Parathyroid adenoma (tissue), 2 donors: ENCODE measurements at regions not wholly inside any gene's neighbourhood (a gene's known extent, or its start where the extent isn't known, plus 50 kb on each side); places are given as distances from the start of the nearest gene placed in this dataset.

ENCODE experiments used
- H2AFZ ChIP-seq: fragments of 300-600 bp; sonication (generic); one replicate; pipeline ENCODE4 v1.7.0; 2017; ENCODE audit warnings: antibody characterized with exemption, mild to moderate bottlenecking
- H3K27ac ChIP-seq: fragments of 300-600 bp; sonication (generic); one replicate; pipeline ENCODE4 v1.7.0; 2017
- H3K27me3 ChIP-seq: fragments of 300-600 bp; sonication (generic); one replicate; pipeline ENCODE4 v1.7.0; 2017; ENCODE audit warnings: low read length; ENCODE audit not compliant: control insufficient read depth, insufficient read depth
- H3K36me3 ChIP-seq: fragments of 300-600 bp; sonication (generic); one replicate; pipeline ENCODE4 v1.7.0; 2017; ENCODE audit warnings: low read length; ENCODE audit not compliant: control insufficient read depth, insufficient read depth
- H3K4me1 ChIP-seq: fragments of 300-600 bp; sonication (generic); one replicate; pipeline ENCODE4 v1.7.0; 2017; ENCODE audit warnings: control low read depth
- H3K4me2 ChIP-seq: fragments of 300-600 bp; sonication (generic); one replicate; pipeline ENCODE4 v1.7.0; 2017; ENCODE audit warnings: low read length
- H3K4me3 ChIP-seq: fragments of 300-600 bp; sonication (generic); one replicate; pipeline ENCODE4 v1.7.0; 2017; ENCODE audit warnings: low read depth, low read length
- H3K79me2 ChIP-seq: fragments of 300-600 bp; sonication (generic); one replicate; pipeline ENCODE4 v1.7.0; 2017; ENCODE audit warnings: control low read depth
- H3K9ac ChIP-seq: fragments of 300-600 bp; sonication (generic); one replicate; pipeline ENCODE4 v1.7.0; 2017; ENCODE audit warnings: mild to moderate bottlenecking
- H3K9me3 ChIP-seq: fragments of 300-600 bp; sonication (generic); one replicate; pipeline ENCODE4 v1.7.0; 2017; ENCODE audit warnings: low read length; ENCODE audit not compliant: control insufficient read depth
- TF ChIP-seq, protein P1 (sequence below): fragments of 300-600 bp; sonication (generic); IDR thresholded peaks from one replicate; pipeline ENCODE4 v1.7.0; 2017; ENCODE audit warnings: antibody characterized with exemption, mild to moderate bottlenecking
- donor health status: primary hyperparathyroidism.

DNA sequence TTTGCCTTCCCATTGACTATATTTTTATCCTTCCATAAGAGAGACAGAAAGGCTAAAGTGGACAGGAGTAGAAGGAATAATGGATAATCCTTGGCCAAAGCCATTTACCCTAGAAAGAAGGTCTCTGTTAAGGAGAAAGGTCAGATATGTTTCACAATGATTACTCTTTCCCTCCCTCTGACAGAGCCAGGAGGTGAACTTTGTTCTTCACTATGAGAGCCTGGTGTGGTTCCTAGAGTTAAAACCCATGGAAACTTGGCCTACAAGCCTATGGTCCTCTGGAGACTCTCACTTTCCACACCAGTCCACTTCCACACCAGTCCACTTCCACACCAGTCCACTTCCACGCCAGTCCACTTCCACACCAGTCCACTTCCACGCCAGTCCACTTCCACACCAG, 479.9 kb upstream of the ZP4 start:
- Histone ChIP-seq H3K4me2 (no peak overlapping the region), H3K9ac (no peak overlapping the region), H3K27me3 (no peaks in the 10 kb centered on the region), H3K9me3 (no peaks in the 10 kb centered on the region), H3K79me2 (no peaks in the 10 kb centered on the region), H3K27ac (no peak overlapping the region), H2AFZ (no peak overlapping the region), H3K4me1 (no peaks in the 10 kb centered on the region), H3K36me3 (no peaks in the 10 kb centered on the region), H3K4me3 (no peak overlapping the region)
- TF ChIP-seq, protein P1, sequence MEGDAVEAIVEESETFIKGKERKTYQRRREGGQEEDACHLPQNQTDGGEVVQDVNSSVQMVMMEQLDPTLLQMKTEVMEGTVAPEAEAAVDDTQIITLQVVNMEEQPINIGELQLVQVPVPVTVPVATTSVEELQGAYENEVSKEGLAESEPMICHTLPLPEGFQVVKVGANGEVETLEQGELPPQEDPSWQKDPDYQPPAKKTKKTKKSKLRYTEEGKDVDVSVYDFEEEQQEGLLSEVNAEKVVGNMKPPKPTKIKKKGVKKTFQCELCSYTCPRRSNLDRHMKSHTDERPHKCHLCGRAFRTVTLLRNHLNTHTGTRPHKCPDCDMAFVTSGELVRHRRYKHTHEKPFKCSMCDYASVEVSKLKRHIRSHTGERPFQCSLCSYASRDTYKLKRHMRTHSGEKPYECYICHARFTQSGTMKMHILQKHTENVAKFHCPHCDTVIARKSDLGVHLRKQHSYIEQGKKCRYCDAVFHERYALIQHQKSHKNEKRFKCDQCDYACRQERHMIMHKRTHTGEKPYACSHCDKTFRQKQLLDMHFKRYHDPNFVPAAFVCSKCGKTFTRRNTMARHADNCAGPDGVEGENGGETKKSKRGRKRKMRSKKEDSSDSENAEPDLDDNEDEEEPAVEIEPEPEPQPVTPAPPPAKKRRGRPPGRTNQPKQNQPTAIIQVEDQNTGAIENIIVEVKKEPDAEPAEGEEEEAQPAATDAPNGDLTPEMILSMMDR = no peak

DNA sequence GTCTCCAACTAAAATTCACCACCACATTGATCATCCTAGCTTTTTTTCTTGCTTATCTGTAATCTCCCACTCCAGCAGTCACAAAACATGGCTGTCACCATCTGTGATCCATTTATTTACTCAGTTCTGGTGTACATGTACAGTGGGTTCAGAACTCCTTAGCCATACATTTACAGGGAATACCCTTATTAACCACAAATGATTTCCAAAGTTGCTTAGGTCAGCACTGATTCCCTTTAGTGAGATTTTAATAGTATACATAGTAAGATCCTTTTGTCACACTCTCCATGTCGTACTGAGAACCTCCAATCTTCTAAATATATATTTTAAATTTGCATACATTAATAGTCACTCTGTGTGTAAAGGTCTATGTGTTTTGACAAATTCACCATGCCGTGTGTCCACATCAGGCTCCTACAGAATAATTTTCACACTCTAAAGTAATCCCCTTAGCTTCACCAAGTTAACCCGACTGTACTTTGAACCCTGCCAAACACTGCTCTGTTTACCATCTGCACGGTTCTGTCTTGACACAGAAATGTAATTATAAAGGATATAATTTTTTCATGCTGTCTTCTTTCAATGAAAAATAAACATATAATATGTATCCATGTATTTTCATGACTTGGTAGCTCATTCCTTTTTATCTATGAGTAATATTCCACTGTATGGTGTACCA, 473.6 kb upstream of the ZP4 start:
- Histone ChIP-seq H3K27ac (no peak overlapping the region), H3K4me2 (no peak overlapping the region), H3K4me1 (no peaks in the 10 kb centered on the region), H3K27me3 (no peaks in the 10 kb centered on the region), H3K9ac (no peak overlapping the region), H2AFZ (no peak overlapping the region), H3K79me2 (no peaks in the 10 kb centered on the region), H3K9me3 (no peaks in the 10 kb centered on the region), H3K36me3 (no peaks in the 10 kb centered on the region), H3K4me3 (no peak overlapping the region)
- TF ChIP-seq, protein P1 = no peak

DNA sequence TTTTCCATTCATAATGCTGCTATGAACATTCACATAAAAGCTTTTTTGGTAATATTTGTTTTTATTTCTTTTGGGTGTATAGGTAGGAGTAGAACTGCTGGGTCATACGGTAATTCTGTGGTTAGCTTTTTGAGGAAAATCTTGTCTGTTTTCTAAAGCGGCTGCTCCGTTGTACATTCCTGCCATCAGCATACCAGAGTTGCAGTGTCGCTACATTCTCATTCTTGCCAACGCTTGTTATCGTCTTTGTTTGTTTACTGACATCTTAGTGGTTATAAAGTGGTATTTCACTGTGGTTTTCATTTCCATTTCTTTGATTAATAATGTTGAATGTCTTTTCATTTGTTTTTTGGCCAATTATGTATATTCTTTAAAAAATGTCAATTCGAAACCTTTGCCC, 469.8 kb upstream of the ZP4 start:
- H3K9me3 ChIP-seq = no peaks in the 10 kb centered on the region
- no peak overlapping the region for H3K27ac ChIP-seq
- no peaks in the 10 kb centered on the region for H3K27me3 ChIP-seq
- TF ChIP-seq, protein P1 = no peak
- no peaks in the 10 kb centered on the region for H3K4me1 ChIP-seq
- H3K79me2 ChIP-seq = no peaks in the 10 kb centered on the region
- H3K4me2 ChIP-seq = no peak overlapping the region
- H3K36me3 ChIP-seq = no peaks in the 10 kb centered on the region
- no peak overlapping the region for H3K4me3 ChIP-seq
- H3K9ac ChIP-seq = no peak overlapping the region
- H2AFZ ChIP-seq = no peak overlapping the region

DNA sequence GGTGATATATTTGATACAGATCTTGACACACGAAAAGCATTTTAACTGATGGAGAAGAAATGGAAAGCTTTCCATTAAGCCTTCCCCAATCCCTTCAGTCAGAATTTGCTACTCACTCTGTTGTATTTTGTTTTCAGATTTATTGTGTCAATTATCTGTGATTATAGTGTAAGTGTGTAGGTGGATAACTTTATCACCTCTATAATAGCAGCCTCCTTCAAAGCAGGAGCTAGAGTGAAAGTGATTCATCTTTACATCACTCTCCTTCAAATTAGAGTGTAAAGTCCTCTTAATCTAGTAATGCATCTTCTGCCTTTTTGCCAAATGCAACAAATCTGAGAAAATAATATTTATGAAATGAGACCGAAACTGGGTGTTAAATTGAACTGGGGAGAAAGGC, 459.7 kb upstream of the ZP4 start:
- Histone ChIP-seq H3K27ac (no peak overlapping the region), H3K9ac (no peak overlapping the region), H3K4me3 (no peak overlapping the region), H3K4me1 (no peaks in the 10 kb centered on the region), H3K9me3 (no peaks in the 10 kb centered on the region), H2AFZ (no peak overlapping the region), H3K4me2 (no peak overlapping the region), H3K79me2 (no peaks in the 10 kb centered on the region), H3K27me3 (no peaks in the 10 kb centered on the region), H3K36me3 (no peaks in the 10 kb centered on the region)
- TF ChIP-seq, protein P1 = no peak

DNA sequence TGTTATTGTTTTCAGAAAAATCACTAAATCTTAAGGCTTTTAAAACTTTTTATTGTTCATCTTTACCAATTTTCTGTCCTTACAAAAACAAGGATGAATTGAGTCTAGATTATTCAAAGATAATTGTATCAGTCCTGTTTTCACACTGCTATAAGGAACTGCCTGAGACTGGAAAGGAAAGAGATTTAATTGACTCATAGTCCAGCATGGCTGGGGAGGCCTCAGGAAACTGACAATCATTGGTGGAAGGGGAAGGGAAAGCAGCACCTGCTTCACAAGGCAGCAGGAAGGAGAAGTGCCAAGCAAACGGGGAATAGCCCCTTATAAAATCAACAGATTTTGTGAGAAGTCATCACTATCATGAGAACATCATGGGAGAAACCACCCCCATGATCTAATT, 455.6 kb upstream of the ZP4 start:
- Histone ChIP-seq H3K9ac (no peak overlapping the region), H3K4me1 (no peaks in the 10 kb centered on the region), H3K4me2 (no peak overlapping the region), H3K27me3 (no peaks in the 10 kb centered on the region), H3K27ac (no peak overlapping the region), H3K36me3 (no peaks in the 10 kb centered on the region), H3K79me2 (no peaks in the 10 kb centered on the region), H2AFZ (no peak overlapping the region), H3K4me3 (no peak overlapping the region), H3K9me3 (no peaks in the 10 kb centered on the region)
- TF ChIP-seq, protein P1 = no peak
